ENCODE measurements at regions not wholly inside any gene's neighbourhood (a gene's known extent, or its start where the extent isn't known, plus 50 kb on each side); places are given as distances from the start of the nearest gene placed in this dataset.
A peak's percentile ranks its signal among the peaks of the same experiment; 100 is the strongest.

DNA sequence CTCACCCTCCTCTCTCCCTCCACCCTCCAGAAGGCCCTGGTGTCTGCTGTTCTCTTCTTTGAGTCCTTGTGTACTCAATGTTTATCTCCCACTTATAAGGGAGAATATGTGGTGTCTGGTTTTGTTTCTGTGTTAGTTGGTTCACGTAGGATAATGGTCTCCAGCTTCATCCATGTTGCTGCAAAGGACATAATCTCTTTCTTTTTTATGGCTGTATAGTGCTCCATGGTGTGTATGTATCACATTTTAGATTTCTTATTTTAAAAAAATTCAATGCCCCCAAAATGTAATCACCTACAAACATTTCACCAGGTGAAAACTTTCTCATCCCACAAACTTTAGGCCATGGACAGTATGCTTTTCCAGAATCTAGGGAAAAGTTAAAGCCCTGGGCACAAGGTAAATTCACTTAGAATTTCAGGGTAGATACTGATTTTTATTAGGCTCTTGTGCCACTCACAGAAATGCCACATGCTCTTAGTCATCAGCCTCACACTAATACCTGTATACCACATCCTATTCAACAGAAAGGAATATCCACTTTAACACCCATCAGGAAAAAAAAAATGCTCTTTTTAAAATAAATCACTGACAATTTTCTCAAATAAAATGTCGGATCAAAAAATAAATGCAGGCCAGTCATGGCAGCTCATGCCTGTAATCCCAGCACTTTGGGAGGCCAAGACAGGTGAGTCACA is 104.8 kb upstream of the ENPP6 start:
- Histone ChIP-seq H3K4me3 (ENCODE audit: low read length in 2 of 2) (no peak overlapping the region), H3K9me3 (ENCODE audit: control insufficient read depth in 2 of 2, insufficient read depth in 1 of 2, low read length in 1 of 2) (no peaks in the 10 kb centered on the region), H3K36me3 (ENCODE audit: control insufficient read depth in 2 of 2, insufficient read depth in 2 of 2, low read length in 1 of 2) (no peaks in the 10 kb centered on the region), H3K27me3 (ENCODE audit: control insufficient read depth in 2 of 2, insufficient read depth in 1 of 2, low read length in 1 of 2) (no peaks in the 10 kb centered on the region), H3K4me1 (ENCODE audit: control insufficient read depth in 2 of 2, insufficient read depth in 2 of 2, low read length in 2 of 2) (peaks cover 0 to 9% of the 10 kb centered on the region in 2 donors), H3K27ac (ENCODE audit: low read depth in 1 of 2, low read length in 1 of 2) (no peak overlapping the region)
- 97% methylated on average over 2 of the region's 2 CpGs for WGBS
- DNase-seq (ENCODE audit: low read depth in 6 of 9, low spot score in 9 of 9) = no peak

DNA sequence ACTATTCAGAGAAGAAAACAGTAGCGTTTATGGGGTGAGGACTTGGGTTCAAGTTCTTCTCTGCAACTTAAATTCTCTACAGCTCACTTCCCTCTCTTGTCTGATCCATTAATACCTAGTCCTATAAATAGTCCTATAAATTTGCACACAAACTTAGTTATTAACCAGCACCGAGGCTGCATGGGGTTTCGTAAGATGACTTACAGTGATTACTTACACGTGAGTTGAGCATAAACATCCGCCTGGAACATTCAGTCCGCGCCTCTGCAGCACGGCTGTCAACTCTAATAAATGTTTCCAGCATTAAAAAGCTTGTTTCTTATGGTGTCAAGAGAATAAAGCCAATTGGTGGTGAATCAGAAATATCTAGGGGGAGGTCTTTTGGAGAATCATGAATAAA is 103.0 kb upstream of the ENPP6 start:
- no peak overlapping the region for H3K4me3 ChIP-seq (ENCODE audit: low read length in 2 of 2)
- peaks cover 0 to 9% of the 10 kb centered on the region in 2 donors for H3K4me1 ChIP-seq (ENCODE audit: control insufficient read depth in 2 of 2, insufficient read depth in 2 of 2, low read length in 2 of 2)
- H3K9me3 ChIP-seq (ENCODE audit: control insufficient read depth in 2 of 2, insufficient read depth in 1 of 2, low read length in 1 of 2) = no peaks in the 10 kb centered on the region
- no peak for DNase-seq (ENCODE audit: low read depth in 6 of 9, low spot score in 9 of 9)
- no peak overlapping the region for H3K27ac ChIP-seq (ENCODE audit: low read depth in 1 of 2, low read length in 1 of 2)
- no peaks in the 10 kb centered on the region for H3K36me3 ChIP-seq (ENCODE audit: control insufficient read depth in 2 of 2, insufficient read depth in 2 of 2, low read length in 1 of 2)
- 97% methylated on average over 8 of the region's 8 CpGs for WGBS
- no peaks in the 10 kb centered on the region for H3K27me3 ChIP-seq (ENCODE audit: control insufficient read depth in 2 of 2, insufficient read depth in 1 of 2, low read length in 1 of 2)

DNA sequence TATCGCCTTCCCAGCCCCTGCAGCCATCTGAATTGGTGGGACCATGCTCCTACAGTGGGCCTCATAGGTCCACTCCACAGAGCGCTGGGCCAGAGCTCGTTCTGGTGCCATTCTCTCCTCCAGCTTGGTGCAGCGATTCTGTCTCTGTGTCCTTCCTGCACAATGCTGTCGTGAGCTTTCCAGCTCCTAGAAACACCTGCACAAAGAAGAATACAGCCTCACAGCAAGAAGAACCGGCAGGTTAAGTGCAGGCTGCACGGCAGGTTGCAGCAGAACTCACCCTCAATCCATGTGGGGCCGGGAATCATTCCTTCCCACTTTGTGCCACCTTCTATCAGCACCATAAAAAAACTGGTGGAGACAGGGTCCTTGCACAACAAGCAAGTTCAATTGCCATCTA is 101.2 kb upstream of the ENPP6 start:
- 98% methylated on average over 8 of the region's 8 CpGs for WGBS
- no peaks in the 10 kb centered on the region for H3K9me3 ChIP-seq (ENCODE audit: control insufficient read depth in 2 of 2, insufficient read depth in 1 of 2, low read length in 1 of 2)
- H3K27ac ChIP-seq (ENCODE audit: low read depth in 1 of 2, low read length in 1 of 2) = peak overlapping the region in 1 of 2 donors; percentile 30
- H3K4me3 ChIP-seq (ENCODE audit: low read length in 2 of 2) = no peak overlapping the region
- H3K27me3 ChIP-seq (ENCODE audit: control insufficient read depth in 2 of 2, insufficient read depth in 1 of 2, low read length in 1 of 2) = no peaks in the 10 kb centered on the region
- no peaks in the 10 kb centered on the region for H3K36me3 ChIP-seq (ENCODE audit: control insufficient read depth in 2 of 2, insufficient read depth in 2 of 2, low read length in 1 of 2)
- no peak for DNase-seq (ENCODE audit: low read depth in 6 of 9, low spot score in 9 of 9)
- peaks cover 0 to 17% of the 10 kb centered on the region in 2 donors for H3K4me1 ChIP-seq (ENCODE audit: control insufficient read depth in 2 of 2, insufficient read depth in 2 of 2, low read length in 2 of 2)

DNA sequence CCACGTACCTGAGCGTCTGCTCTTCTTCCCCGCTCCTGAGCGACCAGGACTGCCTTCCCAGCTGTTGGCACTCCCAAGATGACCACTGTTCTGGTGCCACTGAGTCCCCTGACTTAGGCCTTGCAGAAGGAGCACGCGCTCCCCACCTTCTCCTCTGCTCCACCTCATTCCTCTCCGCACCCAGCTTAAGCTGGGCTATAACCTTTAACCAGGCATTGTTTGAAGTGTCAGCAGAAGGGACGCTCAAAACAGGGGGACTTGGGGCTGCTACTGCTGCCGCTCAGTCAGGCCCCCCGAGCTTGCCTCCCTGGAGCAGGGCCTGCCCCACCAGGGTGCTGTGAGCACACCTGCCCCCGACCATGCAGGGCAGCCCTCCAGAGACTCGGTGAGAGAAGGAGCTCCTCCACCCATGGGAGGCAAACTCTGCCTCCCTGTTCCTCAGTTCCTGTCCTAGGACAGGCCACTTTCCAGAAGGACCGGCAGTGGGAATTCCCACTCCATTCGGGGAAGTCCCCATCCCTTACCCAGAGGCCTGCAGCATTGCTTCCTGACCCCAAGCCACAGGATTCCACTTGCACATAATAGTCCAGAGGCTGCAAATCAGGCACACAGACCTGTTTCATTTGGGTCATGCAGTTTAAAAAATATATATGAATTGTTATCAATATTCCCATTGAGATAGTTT is 99.7 kb upstream of the ENPP6 start:
- Histone ChIP-seq H3K36me3 (ENCODE audit: control insufficient read depth in 2 of 2, insufficient read depth in 2 of 2, low read length in 1 of 2) (no peaks in the 10 kb centered on the region), H3K27ac (ENCODE audit: low read depth in 1 of 2, low read length in 1 of 2) (peak overlapping the region in 1 of 2 donors; percentile 32), H3K27me3 (ENCODE audit: control insufficient read depth in 2 of 2, insufficient read depth in 1 of 2, low read length in 1 of 2) (no peaks in the 10 kb centered on the region), H3K4me1 (ENCODE audit: control insufficient read depth in 2 of 2, insufficient read depth in 2 of 2, low read length in 2 of 2) (peaks cover 0 to 21% of the 10 kb centered on the region in 2 donors), H3K9me3 (ENCODE audit: control insufficient read depth in 2 of 2, insufficient read depth in 1 of 2, low read length in 1 of 2) (no peaks in the 10 kb centered on the region), H3K4me3 (ENCODE audit: low read length in 2 of 2) (no peak overlapping the region)
- DNase-seq (ENCODE audit: low read depth in 6 of 9, low spot score in 9 of 9) = no peak
- 92% methylated on average over 14 of the region's 14 CpGs for WGBS

DNA sequence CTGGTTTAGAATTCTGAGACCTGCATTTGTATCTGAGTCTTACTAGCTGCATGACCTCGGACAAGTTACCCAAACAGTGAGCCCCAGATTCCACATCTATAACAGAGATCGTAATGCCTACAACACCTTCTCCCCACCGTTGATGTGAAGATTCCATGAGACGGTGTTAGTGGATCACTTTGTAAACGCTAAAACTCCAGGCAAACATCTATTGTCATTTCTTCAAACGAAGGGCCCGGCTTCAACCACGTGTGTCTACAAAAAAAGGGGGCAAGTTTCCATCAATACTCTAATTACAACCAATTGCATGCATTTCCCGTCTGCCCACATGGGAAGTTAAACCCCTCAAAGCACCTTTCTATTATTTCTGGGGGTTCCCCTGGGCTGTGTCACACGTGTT is 99.1 kb upstream of the ENPP6 start:
- no peak overlapping the region for H3K4me3 ChIP-seq (ENCODE audit: low read length in 2 of 2)
- WGBS = 92% methylated on average over 10 of the region's 10 CpGs
- H3K4me1 ChIP-seq (ENCODE audit: control insufficient read depth in 2 of 2, insufficient read depth in 2 of 2, low read length in 2 of 2) = peaks cover 0 to 22% of the 10 kb centered on the region in 2 donors
- H3K27ac ChIP-seq (ENCODE audit: low read depth in 1 of 2, low read length in 1 of 2) = no peak overlapping the region
- H3K9me3 ChIP-seq (ENCODE audit: control insufficient read depth in 2 of 2, insufficient read depth in 1 of 2, low read length in 1 of 2) = no peaks in the 10 kb centered on the region
- DNase-seq (ENCODE audit: low read depth in 6 of 9, low spot score in 9 of 9) = no peak
- no peaks in the 10 kb centered on the region for H3K36me3 ChIP-seq (ENCODE audit: control insufficient read depth in 2 of 2, insufficient read depth in 2 of 2, low read length in 1 of 2)
- no peaks in the 10 kb centered on the region for H3K27me3 ChIP-seq (ENCODE audit: control insufficient read depth in 2 of 2, insufficient read depth in 1 of 2, low read length in 1 of 2)

DNA sequence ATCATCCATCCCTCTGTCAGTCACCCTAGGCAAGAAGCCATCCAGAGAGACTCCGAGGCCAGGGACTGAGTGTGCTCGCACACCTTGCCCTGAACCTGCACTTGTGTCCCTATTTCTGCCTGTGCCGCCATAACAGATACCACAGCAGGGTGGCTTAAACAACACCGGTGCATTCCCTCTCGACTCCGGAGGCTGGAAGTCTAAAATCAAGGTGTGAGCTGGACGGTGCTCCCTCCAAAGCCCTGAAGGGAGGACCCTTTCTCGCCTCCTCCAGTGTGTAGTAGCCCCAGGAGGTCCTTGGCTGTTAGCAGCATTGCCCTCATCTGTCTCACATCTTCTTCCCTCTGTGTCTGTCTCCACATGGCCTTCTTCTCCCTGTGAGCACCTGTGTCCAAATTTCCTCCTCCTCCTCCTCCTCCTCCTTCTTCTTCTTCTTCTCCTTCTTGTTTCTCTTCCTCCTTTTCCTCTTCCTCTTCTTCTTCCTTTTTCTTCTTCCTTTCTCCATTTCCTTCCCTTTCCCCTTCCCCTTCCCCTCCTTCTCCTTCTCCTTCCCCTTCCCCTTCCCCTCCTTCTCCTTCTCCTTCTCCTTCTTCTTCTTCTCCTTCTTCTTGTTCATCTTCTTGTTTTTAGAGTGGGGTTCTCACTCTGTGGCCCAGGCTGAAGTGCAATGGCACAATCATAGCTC is 98.1 kb upstream of the ENPP6 start:
- Histone ChIP-seq H3K4me3 (ENCODE audit: low read length in 2 of 2) (no peak overlapping the region), H3K27ac (ENCODE audit: low read depth in 1 of 2, low read length in 1 of 2) (no peak overlapping the region), H3K27me3 (ENCODE audit: control insufficient read depth in 2 of 2, insufficient read depth in 1 of 2, low read length in 1 of 2) (no peaks in the 10 kb centered on the region), H3K4me1 (ENCODE audit: control insufficient read depth in 2 of 2, insufficient read depth in 2 of 2, low read length in 2 of 2) (peaks cover 0 to 31% of the 10 kb centered on the region in 2 donors), H3K9me3 (ENCODE audit: control insufficient read depth in 2 of 2, insufficient read depth in 1 of 2, low read length in 1 of 2) (no peaks in the 10 kb centered on the region), H3K36me3 (ENCODE audit: control insufficient read depth in 2 of 2, insufficient read depth in 2 of 2, low read length in 1 of 2) (no peaks in the 10 kb centered on the region)
- 97% methylated on average over 8 of the region's 8 CpGs for WGBS
- DNase-seq (ENCODE audit: low read depth in 6 of 9, low spot score in 9 of 9) = no peak

DNA sequence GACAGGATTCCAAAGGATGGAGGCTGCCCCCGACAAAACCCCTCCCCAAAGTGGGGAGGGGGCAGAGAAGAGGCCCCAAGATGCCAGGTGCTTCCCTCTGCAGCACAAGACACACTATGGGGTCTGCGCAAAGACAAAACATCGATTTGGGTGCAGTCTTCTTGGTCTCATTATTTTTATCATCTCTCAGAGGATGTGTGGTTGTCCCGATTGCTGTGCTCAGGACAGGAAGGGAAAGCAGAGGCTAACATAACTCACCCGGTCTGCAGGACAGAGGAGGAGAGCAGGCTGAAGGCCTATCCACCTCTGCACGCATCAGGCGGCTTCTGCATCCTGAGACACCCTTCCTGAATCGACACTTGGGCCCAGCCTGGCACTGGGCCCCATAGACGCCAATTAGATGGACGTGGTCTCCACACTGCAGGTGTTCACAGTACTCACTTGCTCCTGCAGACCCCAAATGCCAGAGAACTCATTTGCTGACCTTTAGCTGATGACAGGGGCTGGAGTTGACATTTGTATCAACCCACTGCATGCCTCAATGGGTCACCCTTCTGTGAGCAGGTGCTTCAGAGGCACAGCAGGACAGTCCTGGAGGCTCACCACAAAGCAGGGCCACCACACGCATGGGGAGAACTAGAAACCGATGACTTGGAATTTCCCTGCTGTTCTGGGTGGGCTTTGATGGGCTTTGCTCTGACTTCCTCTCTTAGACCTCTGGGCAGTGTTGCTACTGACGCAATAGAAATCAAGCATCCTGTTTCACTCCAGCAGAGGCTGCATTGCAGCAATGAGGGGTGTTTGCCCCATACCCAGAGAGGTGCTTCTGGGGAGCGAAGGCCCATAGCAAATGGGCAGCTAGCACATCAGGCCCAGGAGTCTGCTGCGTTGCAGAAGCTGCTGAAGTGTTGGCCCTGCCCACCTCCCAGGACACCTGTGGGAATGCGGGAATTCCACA is 96.3 kb upstream of the ENPP6 start:
- DNase-seq (ENCODE audit: low read depth in 6 of 9, low spot score in 9 of 9) = peak in 1 of 9 donors; percentile 39
- no peak overlapping the region for H3K4me3 ChIP-seq (ENCODE audit: low read length in 2 of 2)
- H3K9me3 ChIP-seq (ENCODE audit: control insufficient read depth in 2 of 2, insufficient read depth in 1 of 2, low read length in 1 of 2) = peaks cover 0 to 9% of the 10 kb centered on the region in 2 donors
- peaks cover 0 to 40% of the 10 kb centered on the region in 2 donors for H3K4me1 ChIP-seq (ENCODE audit: control insufficient read depth in 2 of 2, insufficient read depth in 2 of 2, low read length in 2 of 2)
- H3K27me3 ChIP-seq (ENCODE audit: control insufficient read depth in 2 of 2, insufficient read depth in 1 of 2, low read length in 1 of 2) = no peaks in the 10 kb centered on the region
- WGBS = 91% methylated on average over 16 of the region's 16 CpGs
- no peaks in the 10 kb centered on the region for H3K36me3 ChIP-seq (ENCODE audit: control insufficient read depth in 2 of 2, insufficient read depth in 2 of 2, low read length in 1 of 2)
- H3K27ac ChIP-seq (ENCODE audit: low read depth in 1 of 2, low read length in 1 of 2) = no peak overlapping the region

DNA sequence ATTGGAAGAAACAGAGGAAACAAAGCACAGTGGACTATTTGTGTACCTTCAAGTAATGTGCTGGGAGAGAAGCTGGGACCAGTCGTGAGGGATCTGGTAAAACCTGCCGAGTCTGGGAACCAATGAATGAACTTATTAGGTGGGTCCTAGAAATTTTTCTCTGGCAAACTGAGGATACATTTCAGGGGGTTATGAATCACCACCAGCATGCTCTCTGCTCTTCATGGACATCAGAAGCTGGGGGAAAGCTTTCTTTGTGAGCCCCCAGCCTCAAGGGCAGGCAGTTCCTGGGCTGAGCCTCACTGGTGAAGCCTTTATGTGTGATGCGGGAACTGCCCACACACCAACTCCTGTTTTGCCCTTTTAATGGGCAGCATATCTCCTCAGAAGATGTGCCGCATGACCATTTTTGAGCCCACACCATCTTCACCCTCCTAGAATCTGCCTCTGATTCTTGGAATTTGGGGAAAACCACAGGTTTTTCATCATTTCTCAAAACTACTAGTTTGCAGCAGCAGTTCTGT is 95.4 kb upstream of the ENPP6 start:
- no peak for DNase-seq (ENCODE audit: low read depth in 6 of 9, low spot score in 9 of 9)
- no peaks in the 10 kb centered on the region for H3K27me3 ChIP-seq (ENCODE audit: control insufficient read depth in 2 of 2, insufficient read depth in 1 of 2, low read length in 1 of 2)
- H3K9me3 ChIP-seq (ENCODE audit: control insufficient read depth in 2 of 2, insufficient read depth in 1 of 2, low read length in 1 of 2) = peaks cover 0 to 9% of the 10 kb centered on the region in 2 donors
- 98% methylated on average over 4 of the region's 4 CpGs for WGBS
- no peak overlapping the region for H3K27ac ChIP-seq (ENCODE audit: low read depth in 1 of 2, low read length in 1 of 2)
- no peak overlapping the region for H3K4me3 ChIP-seq (ENCODE audit: low read length in 2 of 2)
- no peaks in the 10 kb centered on the region for H3K36me3 ChIP-seq (ENCODE audit: control insufficient read depth in 2 of 2, insufficient read depth in 2 of 2, low read length in 1 of 2)
- H3K4me1 ChIP-seq (ENCODE audit: control insufficient read depth in 2 of 2, insufficient read depth in 2 of 2, low read length in 2 of 2) = peaks cover 0 to 37% of the 10 kb centered on the region in 2 donors

Measured in thymus (tissue), 11 donors.